ENCODE measurements at regions not wholly inside any gene's neighbourhood (a gene's known extent, or its start where the extent isn't known, plus 50 kb on each side); places are given as distances from the start of the nearest gene placed in this dataset.

DNA sequence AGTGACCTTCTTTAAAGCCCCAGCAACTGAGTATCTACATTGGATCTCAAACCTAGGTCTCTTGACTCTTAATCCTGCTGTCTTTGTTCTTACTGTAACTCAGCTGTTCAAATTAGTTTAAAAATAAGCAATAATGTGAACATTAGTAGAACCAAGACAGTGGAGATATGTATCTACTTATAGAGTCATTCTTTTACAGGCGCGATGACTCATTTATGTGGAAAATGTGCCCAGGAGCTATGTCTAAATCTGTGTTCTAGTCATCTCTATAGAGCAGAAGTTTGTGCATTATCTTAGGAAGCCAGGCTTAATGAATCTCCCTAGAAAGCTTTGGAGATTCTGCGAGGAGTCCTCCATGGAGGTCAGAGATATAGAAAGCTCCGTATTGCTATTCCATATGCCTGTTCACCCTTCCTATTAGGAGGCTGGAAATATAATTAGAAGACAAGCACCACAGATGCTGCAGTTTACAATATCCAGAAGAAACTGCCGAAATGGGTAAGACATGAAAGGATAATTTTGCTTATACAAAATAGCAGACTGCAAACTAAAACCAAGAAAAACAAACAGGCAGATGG, 211.6 kb downstream of the TRIB2 start:
- in situ Hi-C loops (cut with MboI; ENCODE audit: low sequenced_read_pairs): no loop called here

DNA sequence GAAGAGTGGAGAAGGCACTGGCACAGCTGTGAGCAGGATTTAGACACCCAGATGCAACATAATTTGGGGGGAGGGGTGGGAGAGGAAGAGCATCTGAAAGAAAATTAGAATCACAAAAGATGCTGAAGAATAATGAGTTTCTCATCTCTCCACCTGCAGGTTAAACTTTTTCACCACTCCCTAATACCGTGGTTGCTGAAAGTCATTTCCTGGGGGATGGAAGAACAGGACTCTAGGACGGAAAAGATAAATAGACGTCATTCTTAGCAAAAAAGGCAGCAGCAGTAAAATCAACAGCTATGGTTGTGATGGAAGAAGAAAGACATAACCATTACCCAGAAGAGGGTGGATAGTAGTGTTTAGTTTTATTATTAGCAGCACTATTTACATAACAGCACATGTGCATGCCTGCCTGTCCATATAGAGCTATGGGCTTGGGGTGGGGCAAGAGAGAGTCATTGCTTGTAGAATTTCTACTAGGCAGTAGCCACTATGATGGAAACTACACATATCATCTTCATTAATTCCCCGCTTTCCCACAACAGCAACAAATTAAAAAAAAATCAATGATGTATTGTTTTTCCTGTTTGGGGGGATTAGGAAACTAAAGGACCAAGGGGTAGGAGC, 212.2 kb downstream of the TRIB2 start:
- in situ Hi-C loops (cut with MboI; ENCODE audit: low sequenced_read_pairs): no loop called here

DNA sequence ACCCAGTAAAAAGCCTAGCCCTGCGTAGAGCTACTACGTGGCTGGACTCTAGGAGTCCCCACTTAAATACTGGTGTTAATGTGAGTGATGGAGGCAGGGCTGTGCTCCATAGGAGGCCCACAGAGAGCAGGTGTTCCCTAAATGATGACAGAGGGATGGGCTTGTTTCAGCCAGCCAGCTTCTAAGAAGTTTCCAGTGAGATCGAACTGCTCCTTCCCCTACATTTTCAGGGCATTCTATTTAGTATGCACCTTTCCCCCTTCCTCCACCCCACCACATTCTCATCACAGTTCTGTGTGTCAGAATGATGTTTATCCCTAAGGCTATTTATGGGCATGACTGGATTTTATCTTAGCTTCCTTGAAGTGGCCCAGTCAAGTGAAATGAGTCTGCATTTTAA, 213.0 kb downstream of the TRIB2 start:
- in situ Hi-C loops (cut with MboI; ENCODE audit: low sequenced_read_pairs): no loop called here

DNA sequence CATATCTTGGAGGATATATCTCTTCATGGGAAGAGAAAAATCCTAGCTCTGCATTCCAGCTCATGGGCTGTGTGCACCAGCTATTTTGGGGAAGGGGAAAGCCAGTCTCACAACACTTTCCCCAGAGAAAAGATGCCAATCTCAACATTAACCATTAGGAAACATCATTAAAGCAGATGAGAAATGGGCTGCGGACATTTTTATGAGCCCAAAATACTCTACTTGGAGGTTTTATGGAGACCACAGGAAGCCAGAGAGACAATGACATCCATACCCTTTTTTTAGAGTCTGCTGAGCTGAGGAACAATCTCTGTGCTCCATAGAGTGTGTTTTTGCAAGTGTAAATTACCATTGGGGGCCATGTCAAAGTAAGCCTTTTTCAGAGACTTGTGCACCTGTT, 213.7 kb downstream of the TRIB2 start:
- in situ Hi-C loops (cut with MboI; ENCODE audit: low sequenced_read_pairs): no loop called here

DNA sequence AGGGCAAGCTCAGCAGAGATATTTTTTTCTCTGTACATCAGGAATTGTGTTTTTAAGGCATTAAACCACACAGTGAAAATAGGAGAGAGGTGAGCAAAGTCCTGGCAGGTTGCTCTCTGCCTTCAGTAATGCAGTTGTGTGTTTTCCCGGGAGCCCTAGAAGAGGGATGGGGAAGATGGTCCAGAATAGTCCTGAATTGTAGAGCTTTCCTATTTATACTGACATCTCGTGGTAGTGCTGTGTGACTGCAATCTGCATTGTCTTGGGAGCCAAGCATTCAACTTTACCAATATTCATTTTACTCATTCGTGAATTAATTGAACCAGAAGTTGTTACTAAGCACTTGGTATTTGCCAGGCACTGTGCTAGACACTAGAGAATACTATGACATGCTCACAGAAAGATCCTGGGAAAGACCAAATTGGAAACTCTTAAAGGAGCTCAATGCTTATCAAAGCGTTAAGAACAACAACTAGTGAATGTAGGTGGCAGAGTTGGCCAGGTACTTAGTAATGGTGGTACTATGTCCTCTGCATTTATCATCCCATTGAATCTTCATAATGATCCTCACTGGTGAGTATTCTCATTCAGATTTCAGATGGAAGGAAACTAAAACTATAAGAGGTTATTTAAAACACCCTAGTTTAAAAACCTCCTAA, 214.6 kb downstream of the TRIB2 start:
- in situ Hi-C loops (cut with MboI; ENCODE audit: low sequenced_read_pairs): no loop called here

DNA sequence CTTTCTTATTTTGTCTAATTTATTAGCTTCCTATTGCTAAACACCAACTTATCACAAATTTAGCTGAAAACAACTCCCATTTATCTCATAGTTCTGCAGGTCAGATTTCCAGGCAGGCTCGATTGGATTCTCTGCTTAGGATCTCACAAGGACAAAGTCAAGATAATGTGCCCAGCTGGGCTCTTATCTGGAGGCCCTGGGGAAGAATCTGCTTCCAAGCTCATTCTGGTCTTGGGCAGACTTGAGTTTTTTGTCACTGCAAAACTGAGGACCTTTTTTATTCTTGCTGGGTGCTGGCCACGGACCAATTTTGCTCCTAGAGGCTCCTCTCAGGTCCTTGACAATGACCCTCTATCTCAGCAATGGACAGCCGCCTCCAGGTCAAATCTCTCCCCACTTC, 215.5 kb downstream of the TRIB2 start:
- in situ Hi-C loops (cut with MboI; ENCODE audit: low sequenced_read_pairs): no loop called here

DNA sequence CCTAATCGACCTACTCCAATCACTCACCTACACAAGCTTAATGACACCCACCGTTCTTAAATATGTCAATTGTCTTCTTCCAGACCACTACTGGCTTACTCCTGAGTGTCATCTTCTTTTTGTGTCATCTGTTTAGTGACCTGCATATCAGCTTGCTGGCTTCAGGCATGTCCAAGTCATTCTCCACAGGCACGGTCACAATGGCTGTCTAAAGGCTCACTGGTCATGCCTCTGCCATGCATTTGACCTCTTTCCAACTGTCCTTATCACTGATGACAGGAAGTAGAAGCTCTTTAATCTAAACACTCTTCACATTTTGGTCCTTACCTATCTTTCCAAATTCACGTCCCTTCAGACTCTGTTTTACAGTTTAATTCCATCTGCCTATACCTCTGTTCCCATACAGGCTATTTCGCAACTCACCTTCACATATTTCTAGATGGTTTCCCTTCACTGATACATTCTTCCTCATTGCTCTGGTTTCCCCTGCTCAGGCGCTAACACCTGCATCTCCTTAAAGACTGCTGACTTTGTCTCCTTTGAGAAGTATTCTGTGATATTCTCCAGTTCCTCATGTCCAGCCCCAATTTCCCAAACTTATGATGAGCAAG, 217.5 kb downstream of the TRIB2 start:
- in situ Hi-C loops (cut with MboI; ENCODE audit: low sequenced_read_pairs): no loop called here

DNA sequence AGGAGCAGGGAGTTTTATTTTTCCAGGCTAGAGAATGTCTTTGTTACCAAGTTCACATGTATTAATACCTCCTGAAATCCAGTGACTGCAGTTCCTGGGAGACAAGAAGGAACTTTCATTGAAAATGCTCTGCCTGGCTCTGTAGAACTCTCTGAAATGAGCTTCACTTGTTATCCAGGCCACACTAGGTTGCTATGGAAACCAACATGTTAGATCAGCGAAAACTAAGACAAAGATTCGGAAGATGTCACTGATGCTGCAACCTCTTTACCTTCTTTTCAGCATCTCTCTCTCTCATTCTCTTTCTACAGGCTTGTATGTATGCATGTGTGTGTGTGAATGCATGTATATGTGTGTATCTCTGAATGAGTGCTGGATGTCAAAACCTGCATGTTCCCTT, 218.5 kb downstream of the TRIB2 start:
- in situ Hi-C loops (cut with MboI; ENCODE audit: low sequenced_read_pairs): no loop called here

DNA sequence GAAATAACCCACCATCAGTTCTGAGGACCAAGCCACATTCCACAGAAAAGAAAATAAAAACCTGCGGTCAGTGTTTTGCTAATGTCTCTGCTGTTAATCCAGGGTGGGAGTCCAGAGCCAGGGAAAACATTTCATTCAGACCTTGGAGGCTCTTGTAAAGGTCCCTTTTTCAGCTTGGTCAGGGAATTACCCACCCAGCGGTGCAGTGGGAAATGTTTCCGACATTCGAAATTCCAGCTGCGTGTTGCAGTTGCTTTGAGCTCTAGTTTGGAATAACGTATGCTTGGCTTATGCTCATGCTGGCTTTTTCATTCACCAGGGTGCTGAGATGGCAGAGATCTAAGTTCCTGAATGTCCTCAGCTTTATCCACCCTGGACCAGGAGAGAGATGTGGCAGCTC, 219.1 kb downstream of the TRIB2 start:
- in situ Hi-C loops (cut with MboI; ENCODE audit: low sequenced_read_pairs): no loop called here

DNA sequence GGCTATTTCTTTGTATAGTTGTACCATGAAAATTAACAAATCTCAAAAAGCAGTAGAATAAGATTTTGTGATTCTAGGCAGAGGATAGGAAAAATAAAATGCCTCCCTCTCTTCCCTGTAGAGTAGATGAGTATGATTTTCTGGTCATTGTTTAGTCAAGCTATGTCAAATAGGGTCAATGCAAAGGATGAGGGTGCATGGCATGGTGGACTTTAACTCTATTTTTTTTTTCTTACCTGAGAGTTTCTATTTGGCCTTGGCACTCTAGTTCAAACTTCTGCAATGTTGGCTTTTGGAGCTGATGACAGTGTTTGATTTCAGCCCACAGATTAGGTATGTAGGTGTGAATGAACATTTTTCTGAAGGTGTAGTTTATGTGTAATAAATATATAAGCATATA, 224.5 kb downstream of the TRIB2 start:
- in situ Hi-C loops (cut with MboI; ENCODE audit: low sequenced_read_pairs): no loop called here

DNA sequence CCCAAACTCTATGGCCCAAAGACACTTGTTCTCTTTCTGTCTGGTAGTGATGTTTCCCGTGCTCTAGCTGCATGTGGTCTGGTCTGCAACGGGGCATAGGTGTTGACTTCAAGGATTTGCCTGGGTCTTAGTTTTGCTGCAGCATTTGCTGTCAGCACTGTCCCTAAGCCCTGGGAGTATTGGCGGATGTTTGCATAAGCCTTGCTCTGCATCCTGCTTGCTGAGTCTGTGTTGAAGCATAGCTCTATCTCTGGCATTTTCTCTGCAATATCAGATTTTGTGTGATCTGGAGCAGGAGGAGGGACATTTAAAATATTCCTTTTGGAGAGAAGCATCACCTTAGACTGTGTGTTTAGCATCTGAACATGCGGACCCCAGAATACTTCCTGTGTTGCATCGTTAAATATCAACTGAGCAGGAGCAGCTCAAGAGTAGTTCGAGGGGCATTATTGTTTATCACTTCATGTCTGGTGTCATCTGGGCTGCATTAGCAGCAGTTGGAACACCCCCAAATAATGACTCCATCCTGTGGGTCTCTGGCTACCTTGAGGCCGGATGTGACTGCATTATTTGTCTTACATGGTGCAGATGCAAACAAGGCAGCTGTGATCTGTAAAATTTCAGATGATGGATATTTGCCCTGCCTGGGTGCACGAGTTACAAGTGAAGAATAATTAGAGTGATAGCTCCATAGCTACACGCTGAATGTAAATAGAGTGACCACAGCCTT, 231.7 kb downstream of the TRIB2 start:
- in situ Hi-C loops (cut with MboI; ENCODE audit: low sequenced_read_pairs): no loop called here

DNA sequence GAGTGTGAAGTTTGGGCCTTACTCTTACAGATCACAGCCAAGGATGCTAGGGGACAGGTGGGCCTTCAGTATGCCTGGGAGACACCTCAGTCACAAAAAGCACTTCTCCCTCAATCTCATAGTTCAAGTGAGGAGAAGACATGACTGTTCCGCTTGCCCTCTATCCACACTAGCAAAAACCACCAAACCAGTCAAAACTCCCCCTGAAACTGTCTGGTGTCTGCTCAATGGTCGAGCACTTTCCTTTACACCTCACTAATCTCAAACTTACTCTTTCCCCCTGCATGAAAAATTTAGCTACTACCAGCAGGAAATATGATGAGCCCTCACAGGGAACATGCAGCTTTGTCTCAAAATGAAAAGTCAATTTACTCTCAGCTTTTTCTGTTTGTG, 232.2 kb downstream of the TRIB2 start:
- in situ Hi-C loops (cut with MboI; ENCODE audit: low sequenced_read_pairs): no loop called here

DNA sequence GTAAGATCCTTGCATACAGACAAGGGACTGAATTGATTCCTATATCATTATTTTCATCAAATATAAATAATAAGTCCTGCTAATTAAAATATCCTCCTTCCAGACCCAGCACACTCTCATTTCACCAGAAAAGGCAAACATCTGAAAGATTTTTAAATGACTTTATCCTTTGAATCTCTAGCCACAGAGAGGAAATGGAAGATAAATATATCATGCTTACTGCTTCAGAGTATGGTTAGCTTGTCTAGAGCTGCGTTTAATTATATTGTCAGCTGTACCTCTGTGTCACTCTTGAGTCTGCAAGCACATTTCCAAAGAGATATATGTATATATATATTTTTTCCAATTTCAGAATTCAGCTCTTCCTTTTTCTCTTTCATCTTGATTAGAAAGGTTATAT, 232.7 kb downstream of the TRIB2 start:
- in situ Hi-C loops (cut with MboI; ENCODE audit: low sequenced_read_pairs): no loop called here

DNA sequence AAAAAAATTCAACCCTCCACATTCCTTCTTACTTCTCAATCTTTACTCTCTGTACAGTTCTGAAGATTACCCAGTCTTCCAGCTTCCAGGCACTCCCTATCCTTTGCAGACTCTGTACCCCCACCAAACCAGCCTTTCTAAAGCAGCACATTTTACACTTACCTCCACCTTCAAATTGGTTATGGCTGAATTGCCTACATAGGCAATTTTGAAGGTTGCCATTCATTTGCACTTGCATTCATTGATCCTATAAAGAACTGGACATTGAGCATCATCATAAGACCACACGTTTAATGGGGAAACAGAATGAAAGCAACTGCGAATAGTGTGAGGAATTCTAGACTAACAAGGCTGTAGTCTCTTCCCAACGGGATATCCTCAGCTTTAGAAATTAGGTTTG, 233.4 kb downstream of the TRIB2 start:
- in situ Hi-C loops (cut with MboI; ENCODE audit: low sequenced_read_pairs): no loop called here

DNA sequence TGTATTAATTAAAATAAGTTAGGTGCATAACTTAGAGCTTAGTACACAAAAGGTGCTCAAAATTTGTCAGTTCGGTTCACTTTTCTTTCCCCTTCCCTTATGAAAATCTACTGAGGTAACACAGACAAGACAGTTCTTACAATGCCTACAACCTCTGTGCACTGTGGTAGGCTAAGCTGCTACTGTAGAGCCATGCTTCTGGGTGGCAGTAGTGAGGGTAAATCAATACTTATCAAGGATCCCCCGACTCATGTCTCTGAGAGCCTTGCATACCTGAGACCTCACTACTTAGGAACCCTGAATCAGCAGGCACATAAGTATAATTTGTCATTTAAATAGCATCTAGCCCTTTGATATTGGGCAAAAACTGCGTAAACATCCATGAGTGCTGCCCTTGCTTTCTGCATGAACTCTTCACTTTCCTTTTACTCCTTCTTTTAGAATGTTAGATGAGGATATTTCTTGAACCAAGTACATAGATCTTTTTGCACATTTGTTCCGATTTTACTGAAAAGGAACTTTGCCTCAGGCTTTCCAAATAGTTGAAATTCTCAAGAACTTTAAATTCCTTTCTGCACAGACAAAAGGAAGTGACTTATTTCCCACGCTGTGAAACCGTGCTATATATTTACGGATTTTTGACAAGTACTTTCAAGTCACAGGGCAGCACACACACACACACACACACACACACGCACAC, 234.4 kb downstream of the TRIB2 start:
- in situ Hi-C loops (cut with MboI; ENCODE audit: low sequenced_read_pairs): no loop called here

DNA sequence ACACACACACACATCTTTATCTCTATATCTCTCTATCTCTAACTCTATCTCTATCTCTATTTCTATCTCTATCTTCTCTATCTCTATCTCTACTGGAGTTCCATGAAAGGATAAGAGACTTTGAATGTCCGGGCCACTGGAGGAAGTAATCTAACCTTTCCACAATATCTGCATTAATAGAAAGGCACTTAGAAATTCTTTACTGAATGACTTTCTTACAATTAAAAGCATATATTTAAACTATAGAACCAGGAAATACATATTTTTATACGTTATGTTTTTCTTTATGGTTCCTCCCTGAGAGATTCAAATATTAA, 234.9 kb downstream of the TRIB2 start:
- in situ Hi-C loops (cut with MboI; ENCODE audit: low sequenced_read_pairs): no loop called here

DNA sequence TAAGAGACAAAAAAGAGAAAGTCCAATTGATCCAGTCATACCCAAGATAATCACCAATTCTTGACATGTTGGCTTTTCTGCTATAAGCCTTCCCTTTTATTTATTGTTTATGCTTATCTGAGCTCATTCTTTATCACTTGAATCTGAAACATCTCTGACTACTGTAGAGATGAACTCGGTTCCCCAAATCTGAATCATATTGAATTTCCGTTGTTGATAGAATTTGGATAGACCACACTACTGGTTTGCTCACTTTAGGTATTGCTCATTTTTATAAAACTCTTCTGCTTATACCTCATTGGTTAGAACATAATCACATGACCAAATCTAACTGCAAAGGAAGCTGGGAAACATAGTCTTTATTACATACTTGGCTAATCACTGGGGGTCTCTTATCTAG, 236.9 kb downstream of the TRIB2 start:
- in situ Hi-C loops (cut with MboI; ENCODE audit: low sequenced_read_pairs): no loop called here

DNA sequence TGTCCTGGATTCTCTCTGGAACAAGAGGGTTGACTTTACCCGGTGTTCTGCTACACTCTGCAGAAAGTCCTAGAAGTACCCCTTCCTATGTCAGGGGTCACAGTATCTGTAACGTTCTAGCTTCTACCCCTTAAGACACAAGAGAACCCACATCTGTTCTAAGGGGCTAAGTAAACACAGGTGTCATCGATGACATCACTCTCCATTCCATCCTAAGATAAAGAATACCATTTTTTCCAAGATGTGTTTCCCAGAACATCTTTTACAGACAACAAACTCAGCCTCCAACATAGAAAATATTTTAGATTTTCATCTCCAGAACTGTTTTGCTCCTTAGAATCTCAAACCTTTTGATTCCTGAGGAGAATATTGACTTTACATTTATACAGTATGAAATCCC, 239.1 kb downstream of the TRIB2 start:
- in situ Hi-C loops (cut with MboI; ENCODE audit: low sequenced_read_pairs): no loop called here

DNA sequence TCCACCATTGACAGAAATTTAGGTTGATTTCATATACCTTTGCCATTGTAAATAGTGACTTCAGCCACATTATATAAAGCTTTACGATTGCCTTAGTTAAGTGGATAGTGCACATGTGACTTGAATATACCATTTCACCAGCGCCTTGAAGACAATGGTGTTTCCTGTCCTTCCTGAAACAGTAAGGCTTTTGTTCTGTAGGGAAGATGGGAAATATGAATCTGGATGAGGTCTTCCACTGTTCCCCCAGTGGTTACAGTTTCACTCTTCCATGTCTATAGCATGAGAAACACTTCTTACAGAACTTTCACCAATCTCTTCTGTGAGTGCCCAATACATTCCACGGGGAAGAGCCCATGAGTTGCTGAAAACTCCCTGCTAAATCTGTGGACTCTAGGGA, 240.5 kb downstream of the TRIB2 start:
- in situ Hi-C loops (cut with MboI; ENCODE audit: low sequenced_read_pairs): no loop called here

DNA sequence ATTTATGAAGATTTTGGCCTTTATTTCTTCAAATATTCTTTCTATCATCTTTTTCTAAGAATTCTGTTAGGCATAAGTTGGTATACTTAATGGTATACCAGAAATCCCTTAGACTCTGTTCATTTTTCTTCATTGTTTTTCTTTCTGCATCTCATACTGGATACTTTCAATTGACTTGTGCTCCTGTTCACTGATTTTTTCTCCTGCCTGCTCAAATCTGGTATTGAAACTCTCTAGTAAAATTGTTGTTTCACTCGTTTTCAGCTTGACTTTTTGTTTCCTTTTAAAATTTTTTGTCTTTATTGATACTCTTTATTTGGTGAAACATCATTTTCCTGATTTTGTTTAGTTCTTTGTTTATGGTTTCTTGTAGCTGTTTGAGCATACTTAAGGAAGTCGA, 243.2 kb downstream of the TRIB2 start:
- in situ Hi-C loops (cut with MboI; ENCODE audit: low sequenced_read_pairs): no loop called here

DNA sequence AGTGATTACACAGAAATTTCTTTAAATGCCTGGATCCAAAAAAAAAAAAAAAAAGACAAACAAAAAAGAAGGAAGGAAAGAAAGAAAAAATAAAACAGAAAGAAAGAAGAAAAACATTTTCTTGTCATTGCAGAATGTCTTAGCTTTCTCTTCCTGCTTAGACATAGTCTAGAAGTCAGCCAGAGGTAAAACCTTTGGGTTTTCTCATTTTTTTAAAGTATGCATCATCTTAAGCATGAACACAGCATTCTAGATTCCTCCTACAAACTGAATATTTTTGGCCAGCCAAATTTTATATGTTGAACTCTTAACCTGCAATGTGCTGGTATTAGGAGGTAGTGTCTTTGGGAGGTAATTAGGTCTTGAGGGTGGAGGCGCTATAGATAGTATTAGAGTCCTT, 243.9 kb downstream of the TRIB2 start:
- in situ Hi-C loops (cut with MboI; ENCODE audit: low sequenced_read_pairs): no loop called here

All from HL-60/S4 treated with retinoic acid at 250 ng/mL for 4 days and 3 days (cell line).